Fibroblast of skin of left biceps (primary cell): ENCODE measurements at regions not wholly inside any gene's neighbourhood (a gene's known extent, or its start where the extent isn't known, plus 50 kb on each side); places are given as distances from the start of the nearest gene placed in this dataset.
A peak's percentile ranks its signal among the peaks of the same experiment; 100 is the strongest.
"Not testable (repeated sequence)": the region's sequence is repeated elsewhere in the genome, so short reads cannot be mapped to it uniquely, and the experiment has no call there.

Experiments
- DNase-seq, 2 experiments: peaks; one replicate each; pipeline ENCODE4 v3.0.0-alpha.2; 2013; ENCODE audit warnings: low read depth in 2 of 2

DNA sequence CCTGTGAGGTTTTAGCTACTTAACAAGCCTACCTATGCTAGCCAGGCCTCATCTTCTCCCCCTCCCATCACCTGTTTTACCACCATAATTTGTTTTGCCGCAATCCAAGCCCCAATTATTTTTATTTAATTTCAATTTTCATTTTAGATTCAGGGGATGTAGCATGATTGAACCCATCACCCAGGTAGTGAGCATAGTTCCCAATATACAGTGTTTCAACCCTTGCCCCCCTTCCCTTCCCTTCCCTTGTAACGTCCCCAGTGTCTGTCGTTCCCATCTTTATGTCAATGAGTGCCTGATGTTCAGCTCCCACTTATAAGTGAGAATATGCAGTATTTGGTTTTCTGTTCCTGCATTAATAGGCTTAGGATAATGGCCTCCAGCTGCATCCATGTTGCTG lies 885.0 kb downstream of the UQCRFS1 start:
- DNase-seq = no peak

- no peak for DNase-seq
Observed at GRCh38 chr19:28326746-28327145, 886.2 kb downstream of the UQCRFS1 start.

GRCh38 chr19:28324275-28325060 lies 888.5 kb downstream of the UQCRFS1 start:
- no peak for DNase-seq

DNA sequence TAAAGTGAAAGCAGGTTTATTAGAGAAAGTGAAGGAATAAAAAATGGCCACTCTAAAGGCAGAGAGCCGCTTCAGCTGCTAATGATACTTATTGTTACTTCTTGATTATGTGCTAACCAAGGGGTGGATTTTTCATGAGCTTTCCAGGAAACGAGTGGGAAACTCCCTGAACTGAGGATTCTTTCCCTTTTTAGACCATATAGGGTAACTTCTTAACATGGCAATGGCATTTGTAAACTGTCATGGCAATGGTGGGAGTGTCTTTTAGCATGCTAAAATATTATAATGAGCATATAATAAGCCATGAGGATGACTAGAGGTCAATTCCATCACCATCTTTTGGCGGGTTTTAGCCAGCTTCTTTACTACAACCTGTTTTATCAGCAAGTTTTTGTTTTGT lies 890.0 kb downstream of the UQCRFS1 start:
- DNase-seq = no peak

GRCh38 chr19:28322491-28322890 lies 890.5 kb downstream of the UQCRFS1 start:
- no peak for DNase-seq

- DNase-seq = no peak
Observed at GRCh38 chr19:28319918-28320317, 893.0 kb downstream of the UQCRFS1 start.

DNA sequence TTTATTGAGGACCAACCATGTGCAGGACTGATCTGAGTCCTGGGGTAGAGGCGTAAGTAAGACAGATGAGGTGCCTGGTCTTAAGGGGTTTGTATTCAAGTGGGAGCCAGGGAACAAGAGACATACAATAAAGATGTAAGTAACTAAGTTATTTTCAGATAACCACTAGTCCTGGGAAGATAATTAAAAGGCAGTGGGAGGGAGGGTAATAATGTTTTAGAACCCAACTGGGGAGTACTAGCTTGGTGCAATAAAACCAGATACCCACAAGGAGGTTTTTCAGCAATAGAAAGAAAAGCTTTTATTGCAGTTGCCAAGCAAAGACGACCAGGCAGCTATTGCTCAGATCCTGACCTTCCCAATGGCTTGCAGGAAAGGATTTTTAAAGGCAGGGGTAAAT lies 893.7 kb downstream of the UQCRFS1 start:
- no peak for DNase-seq

GRCh38 chr19:28318469-28319179 lies 894.3 kb downstream of the UQCRFS1 start:
- DNase-seq = no peak

DNA sequence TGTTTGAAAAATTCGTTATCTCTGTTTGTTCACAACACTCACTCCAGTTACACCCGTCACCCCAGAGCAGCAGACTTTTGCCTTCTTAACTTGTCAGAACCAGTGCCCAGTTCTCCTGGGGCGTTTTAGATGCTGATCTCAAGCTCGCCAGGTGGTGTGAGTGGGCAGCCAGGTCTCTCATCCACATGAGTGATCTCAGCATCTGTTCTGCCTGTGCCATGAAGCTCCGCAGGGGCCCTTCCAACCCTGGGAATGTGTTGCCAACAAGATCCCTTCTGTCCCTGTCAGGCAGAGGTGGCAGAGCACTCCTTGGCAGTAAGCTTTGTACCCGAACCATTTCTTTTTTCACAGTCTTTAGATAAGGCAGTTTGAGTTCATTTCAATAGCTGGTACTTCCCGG lies 896.5 kb downstream of the UQCRFS1 start:
- no peak for DNase-seq

- DNase-seq = no peak
Observed at GRCh38 chr19:28314756-28315155, 898.2 kb downstream of the UQCRFS1 start.

- no peak for DNase-seq
Observed at GRCh38 chr19:28314287-28314686, 898.7 kb downstream of the UQCRFS1 start.

GRCh38 chr19:28313633-28314032 lies 899.3 kb downstream of the UQCRFS1 start:
- DNase-seq = peak; percentile 85 to 89

DNA sequence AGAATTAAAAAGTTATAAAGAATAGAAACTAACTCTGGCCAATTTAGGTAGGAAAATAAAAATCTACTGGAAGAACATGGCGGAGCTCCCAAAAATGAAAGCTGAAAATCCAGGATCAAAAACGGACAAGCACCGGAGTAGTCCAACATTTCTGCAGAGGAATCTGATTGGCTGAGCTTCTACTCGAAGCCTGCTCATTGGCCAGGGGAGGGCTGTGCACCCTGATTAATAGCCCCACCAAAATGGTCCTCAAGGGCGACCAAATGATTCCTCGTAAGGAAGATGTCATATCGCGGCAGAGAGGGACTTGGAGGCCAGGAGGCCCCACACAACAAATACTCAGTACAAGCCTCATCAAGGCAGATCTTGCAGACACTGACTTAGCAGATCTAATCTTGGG lies 900.7 kb downstream of the UQCRFS1 start:
- DNase-seq = no peak

GRCh38 chr19:28310829-28311228 lies 902.1 kb downstream of the UQCRFS1 start:
- not testable (repeated sequence) for DNase-seq

GRCh38 chr19:28309070-28309469 lies 903.9 kb downstream of the UQCRFS1 start:
- DNase-seq = no peak

DNA sequence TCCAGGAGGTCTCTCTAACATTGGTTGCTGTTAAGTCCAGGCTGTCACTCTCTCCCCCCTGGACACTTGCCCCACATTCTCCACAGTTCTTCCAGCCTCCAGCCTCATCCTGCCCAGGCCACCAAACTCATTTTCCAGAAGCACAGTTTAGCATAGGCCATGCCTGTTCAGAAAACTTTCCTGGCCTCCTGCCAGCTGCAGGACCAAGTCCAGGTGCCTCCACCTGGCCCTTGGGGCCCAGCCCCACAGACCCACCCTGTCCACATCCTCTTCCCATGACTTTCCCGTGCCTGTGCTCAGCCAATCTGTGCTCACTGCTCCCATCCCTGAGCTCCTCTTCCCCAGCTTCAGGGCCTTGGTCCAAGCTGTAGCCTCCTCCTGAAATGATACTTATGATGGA lies 905.0 kb downstream of the UQCRFS1 start:
- no peak for DNase-seq

- peak; percentile 50 to 62 for DNase-seq
Observed at GRCh38 chr19:28307487-28307886, 905.5 kb downstream of the UQCRFS1 start.

DNA sequence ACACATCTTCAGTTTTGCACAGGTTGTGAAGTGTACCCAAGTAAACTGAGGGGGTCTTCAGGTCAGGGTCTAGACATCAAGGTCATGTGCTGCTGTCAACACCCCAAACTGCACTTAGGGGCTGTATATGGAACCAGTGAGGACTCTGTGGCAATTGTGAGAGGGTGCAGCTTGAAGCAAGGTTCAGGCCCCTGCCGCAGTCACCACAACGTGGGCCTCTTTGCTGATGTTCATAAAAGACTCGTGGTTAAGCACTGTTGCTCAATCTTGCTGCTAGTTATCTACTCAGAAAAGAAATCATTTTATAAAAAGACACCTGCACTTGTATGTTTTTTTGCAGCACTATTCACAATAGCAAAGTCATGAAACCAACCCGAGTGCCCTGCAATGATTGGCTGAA lies 907.4 kb downstream of the UQCRFS1 start:
- DNase-seq = no peak

DNA sequence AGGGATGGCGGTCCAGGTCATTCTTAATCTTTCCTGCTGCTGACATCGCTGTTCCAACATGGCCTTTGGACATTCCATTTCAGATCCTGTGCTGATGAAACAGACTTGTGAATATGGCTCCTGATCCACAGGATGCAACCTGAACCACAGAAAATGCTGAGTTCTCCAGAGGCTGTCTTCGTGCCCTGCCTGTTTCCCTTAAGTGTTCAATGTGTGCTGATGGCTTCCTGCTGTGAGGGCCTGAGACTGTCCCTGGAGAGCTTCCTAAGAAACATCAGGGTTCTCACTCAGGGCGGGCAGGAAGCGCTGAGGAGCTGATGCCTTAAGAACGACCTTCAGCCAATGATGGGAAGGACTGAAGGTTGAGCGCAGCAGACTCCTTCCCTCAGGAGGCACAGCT lies 909.4 kb downstream of the UQCRFS1 start:
- no peak for DNase-seq

GRCh38 chr19:28301961-28302360 lies 911.0 kb downstream of the UQCRFS1 start:
- DNase-seq = no peak

DNA sequence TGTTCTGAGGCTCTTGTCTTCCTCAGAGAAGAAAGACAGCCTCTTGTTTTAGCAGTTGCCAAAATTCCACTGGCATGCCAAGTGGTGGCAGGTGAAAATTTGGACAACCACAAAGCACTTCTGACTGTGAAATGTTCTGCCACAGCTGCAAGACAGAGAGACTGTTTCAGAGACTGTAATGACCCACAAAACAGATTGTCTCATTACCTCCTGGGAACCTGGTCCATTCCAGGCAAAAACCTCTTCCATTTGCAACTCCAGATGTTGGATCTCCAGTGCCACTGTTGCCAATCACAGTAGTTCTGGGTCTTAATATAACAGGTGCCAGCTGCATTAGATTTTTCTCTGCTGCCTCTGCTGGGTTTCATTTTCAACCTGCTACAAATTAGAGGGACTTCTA lies 911.5 kb downstream of the UQCRFS1 start:
- no peak for DNase-seq

- no peak for DNase-seq
Observed at GRCh38 chr19:28299649-28300048, 913.3 kb downstream of the UQCRFS1 start.

DNA sequence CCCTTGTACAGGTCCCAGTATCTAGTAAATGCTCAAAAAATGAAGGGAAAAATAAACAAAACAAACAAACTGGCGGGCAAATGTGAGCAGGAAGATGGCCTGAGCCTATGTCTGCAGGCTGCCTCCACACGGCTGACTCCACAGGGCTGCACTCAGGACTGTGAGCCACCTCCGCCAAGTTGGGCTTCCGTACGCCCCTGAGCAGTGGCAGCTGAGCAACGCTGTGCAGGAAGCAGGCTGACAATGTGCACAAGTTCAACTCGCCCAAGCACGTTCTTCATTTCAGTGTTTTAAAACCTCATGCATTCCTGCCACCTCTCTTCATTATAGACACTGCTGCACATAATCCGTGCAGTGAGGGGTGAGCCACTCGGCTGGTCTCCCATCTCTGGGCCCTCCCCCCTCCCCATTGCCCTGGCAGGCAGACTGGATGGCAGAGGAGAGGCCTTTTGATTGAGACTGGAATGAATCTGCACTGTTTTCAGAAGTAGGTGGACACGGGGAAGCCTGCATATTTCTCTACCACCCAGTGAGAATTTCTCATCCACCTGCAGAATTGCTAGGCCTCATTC lies 915.3 kb downstream of the UQCRFS1 start:
- no peak for DNase-seq
